NCI-H1417 (cell line): ENCODE measurements at regions not wholly inside any gene's neighbourhood (a gene's known extent, or its start where the extent isn't known, plus 50 kb on each side); places are given as distances from the start of the nearest gene placed in this dataset.

Experiments
- DNase-seq, 3 experiments: peaks; one replicate each; lab custom pipeline; 2025; lab: John Stamatoyannopoulos, UW

DNA sequence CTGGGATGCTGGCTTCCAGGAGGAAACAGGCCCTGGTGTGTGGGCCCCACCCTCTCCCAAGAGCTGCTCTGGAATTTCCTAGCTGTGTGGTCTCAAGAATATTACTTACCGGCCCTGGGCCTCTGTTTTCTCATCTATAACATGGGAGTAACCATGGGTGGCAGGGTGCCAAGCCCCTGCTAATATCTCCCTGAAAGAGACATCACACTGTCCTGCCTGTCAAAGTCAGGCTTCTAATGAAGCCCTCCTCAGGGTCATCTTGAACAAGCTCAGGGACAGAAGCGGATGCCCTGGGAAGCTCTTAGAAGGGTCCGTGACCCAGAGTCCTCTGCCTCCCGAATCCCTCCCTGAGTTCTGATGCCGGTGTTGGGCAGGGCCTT, 173.2 kb upstream of the HDAC4 start:
- no peak for DNase-seq

GRCh38 chr2:239570971-239571520, 170.2 kb upstream of the HDAC4 start:
- no peak for DNase-seq

GRCh38 chr2:239570216-239570925, 169.6 kb upstream of the HDAC4 start:
- DNase-seq: no peak

GRCh38 chr2:239569401-239570090, 168.7 kb upstream of the HDAC4 start:
- DNase-seq: no peak

GRCh38 chr2:239568601-239569000, 167.8 kb upstream of the HDAC4 start:
- DNase-seq: no peak

DNA sequence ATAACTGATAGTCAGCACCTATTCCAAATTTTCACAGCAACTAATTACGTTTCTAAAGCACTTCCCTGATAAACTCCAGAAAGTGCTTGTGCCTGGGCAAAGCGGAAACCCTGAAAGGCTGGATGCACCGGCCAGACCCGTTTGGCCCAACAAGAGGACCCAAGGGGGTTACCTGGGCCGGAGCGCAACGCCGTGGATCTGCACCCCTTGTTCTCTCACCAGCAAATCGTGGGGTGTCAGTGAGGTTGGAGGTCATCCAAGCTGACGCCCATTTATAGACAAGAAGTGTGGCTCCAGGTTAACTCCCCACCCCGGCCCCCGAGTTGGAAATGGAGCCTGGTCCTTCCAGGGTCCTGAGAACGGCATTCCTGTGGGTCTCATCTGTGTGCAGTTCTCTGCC, 167.0 kb upstream of the HDAC4 start:
- DNase-seq: no peak

- no peak for DNase-seq
These were observed 166.3 kb upstream of the HDAC4 start for GRCh38 chr2:239566995-239567568.

GRCh38 chr2:239566162-239566994, 165.6 kb upstream of the HDAC4 start:
- no peak for DNase-seq

- DNase-seq: no peak
These were observed 163.8 kb upstream of the HDAC4 start for GRCh38 chr2:239564587-239564986.

GRCh38 chr2:239563561-239563960, 162.7 kb upstream of the HDAC4 start:
- DNase-seq: no peak

- DNase-seq: no peak
These were observed 160.7 kb upstream of the HDAC4 start for GRCh38 chr2:239561446-239562001.

DNA sequence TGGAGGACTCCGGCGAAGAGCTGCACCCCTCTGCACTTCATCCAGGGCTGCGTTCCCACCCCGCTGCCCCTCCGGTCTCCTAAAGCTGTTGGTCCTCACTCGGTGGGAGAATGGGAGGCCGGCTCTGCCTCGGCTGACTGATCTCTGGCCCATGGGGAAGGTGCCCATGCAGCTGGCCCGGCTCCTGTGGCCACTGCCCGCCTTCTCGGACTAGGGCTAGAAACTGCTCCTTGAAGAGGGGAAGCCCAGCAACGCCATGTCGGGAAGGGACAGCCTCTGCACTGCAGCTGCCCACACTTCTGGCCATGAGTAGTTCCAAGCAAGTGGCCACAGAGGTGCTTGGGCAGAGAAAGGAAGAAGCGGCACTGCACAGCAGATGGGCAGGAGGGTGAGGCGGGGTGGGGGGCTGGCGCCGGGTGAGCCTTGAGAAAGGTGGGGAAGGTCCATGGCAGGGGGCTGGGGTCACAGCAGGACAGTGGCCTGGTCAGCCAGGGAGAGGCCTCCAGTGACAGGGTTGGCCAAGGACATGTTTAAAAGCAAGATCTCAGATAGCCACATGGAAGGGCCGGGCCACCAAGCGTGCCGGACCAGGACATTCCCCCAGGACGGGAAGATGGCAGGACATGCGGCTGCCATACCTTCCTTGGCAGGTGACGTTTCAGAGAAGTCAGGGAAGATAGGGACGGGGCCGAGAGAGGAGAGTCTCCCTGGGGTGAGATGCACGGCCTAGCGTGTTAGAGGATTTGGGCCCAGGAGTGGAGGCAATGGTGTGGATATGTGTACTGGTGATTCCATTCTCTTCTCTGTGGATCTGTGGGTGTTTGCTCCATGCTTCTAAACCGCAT, 158.8 kb upstream of the HDAC4 start:
- no peak for DNase-seq

DNA sequence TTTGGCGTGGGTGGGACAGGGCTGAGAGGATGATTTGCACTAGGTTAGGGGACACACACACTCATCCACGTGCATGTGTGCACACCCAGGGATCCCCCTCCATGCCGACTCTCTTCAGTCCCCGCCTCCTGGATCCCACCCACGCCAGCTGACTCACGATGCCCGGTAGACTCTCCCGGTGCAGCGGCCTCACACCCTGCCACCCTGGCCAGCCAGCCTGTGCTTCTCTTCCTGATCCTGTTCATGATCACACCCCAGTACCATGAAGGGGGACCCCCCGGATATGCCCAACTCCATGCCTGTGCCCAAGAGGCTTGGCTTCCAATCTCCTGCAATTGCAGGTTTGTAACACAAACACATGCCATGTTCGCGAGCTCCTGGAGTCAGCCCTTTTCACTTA, 157.8 kb upstream of the HDAC4 start:
- DNase-seq: no peak

- no peak for DNase-seq
These were observed 156.7 kb upstream of the HDAC4 start for GRCh38 chr2:239557516-239557915.

DNA sequence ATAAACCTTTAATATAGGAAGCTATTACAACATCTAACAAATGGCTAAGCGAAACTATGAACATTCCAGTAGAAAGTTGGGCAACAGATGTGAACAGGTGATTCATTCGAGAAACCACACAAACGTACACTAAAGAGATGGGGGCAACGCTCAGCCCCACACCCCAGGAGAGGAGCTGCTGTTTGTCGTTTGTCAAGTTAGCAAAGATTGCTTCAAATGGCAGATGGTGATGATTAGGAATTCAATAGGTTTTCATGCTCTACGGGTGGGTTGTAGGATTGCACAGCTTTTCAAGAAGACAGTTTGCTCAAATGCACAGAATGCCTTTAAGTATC, 154.7 kb upstream of the HDAC4 start:
- DNase-seq: no peak

DNA sequence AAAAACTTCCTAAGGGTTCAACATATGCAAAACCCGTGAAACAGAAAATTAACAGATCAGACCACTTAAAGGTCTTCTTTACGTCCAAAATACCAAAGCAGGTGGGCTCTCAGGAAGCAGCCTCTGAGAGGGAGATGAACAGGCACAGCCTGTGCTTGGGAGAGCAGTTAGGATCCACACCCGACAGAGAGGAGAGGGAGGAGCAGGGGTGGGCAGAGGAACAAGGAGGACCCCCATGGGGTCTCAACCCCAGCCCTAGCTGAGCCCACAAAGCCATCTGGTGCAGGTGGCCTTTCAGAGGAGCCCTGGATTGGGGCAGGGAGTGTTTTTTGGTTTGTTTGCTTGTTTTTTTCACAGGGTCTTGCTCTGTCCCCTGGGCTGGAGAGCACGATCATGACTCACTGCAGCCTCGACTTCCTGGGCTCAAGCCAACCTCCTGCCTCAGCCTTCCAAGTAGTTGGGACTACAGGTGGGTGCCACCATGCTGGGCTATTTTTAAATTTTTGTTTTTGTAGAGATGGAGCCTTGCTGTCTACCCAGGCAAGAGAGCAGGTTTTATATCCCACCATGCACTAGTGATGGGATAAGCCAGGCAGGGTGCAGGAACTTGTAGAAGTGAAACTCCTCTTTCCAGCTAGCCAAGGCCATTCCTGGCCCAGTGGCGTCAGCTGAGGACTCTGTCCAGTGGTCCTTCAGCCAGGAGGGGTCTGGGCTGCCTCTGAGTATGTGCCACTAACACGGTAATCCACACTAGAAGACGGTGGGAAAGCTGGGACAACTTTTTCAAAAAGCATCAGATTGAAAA, 154.1 kb upstream of the HDAC4 start:
- DNase-seq: no peak

- no peak for DNase-seq
These were observed 152.7 kb upstream of the HDAC4 start for GRCh38 chr2:239553376-239554000.

DNA sequence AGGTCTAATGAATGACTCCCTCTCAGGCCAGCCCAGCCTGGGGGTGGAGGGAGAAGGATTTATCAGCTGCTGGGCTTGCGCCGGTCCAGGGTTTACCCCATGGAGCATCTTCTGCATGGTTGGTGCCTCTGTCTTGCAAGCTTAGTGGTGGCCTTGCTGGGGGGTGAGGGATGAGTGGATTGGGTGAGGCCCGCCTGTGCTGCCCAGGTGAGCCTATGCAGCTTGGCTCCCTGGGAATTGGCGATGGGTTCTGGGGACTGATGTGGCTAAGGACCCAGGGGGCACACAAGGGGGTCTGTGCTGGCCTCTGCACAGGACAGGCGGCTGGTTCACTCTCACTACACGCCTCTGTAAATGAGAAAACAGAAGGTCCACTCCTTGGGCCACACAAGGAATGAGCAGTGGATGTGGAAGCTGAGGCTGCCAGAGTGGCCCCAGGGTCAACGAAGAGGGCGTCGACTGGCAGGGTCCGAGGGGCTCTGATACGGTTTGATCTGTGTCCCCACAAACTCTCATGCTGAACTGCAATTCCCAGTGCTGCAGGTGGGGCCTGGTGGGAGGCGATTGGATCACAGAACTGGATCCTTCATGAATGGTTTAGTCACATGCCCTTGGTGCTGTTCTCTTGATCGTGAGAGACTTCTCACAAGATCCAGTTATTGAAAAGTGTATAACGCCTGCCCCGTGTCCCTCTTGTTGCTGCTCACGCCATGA, 151.6 kb upstream of the HDAC4 start:
- no peak for DNase-seq

- no peak for DNase-seq
These were observed 150.4 kb upstream of the HDAC4 start for GRCh38 chr2:239551206-239551605.
